ENCODE measurements at regions not wholly inside any gene's neighbourhood (a gene's known extent, or its start where the extent isn't known, plus 50 kb on each side); places are given as distances from the start of the nearest gene placed in this dataset.
A peak's percentile ranks its signal among the peaks of the same experiment; 100 is the strongest.
"Not testable (repeated sequence)": the region's sequence is repeated elsewhere in the genome, so short reads cannot be mapped to it uniquely, and the experiment has no call there.

DNA sequence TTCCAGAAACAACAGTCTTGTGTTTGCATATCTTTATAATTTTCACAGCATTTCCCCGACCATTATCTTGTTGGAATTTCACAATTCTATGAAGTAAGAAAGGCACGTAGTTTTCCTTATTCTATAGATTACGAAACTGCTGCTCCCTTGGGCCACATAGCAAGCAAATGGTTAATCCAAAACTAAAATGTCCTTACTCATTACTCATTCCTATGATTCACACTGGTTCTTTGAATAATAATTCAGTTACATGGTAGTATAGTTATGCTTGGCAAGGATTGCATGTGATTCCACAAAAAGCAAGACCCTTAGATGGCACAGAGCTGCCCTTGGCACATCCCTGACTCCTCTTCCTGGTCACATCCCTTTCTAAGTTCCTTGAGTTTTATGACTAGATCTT, 51.2 kb downstream of the OR13H1 start:
- FAIRE-seq (no peak), DNase-seq (ENCODE audit: insufficient read length, low spot score) (no peak)

- DNase-seq (ENCODE audit: insufficient read length, low spot score) (no peak), FAIRE-seq (no peak)
Observed at GRCh38 chrX:131607792-131608369, 64.0 kb downstream of the OR13H1 start.

DNA sequence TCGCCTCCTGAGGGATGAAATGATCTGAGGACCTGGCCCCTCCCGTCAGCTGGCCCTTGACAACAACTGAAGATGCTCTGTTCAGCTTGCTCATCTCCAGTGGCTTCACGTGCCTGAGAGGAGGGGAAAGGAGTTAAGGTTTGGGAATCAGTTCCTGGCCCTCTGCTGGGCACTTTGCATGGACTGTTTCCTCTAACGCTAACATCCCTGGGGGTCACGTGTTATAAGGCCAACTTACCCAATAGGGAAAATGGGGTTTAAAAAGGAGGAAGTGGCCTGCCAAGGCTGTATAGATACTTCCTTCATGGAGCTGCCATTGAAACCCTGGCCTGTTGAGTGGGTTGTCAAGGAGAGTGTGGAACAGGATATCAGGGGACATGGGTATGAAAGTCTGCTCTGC, 65.6 kb downstream of the OR13H1 start:
- FAIRE-seq (no peak), DNase-seq (ENCODE audit: insufficient read length, low spot score) (no peak)

DNA sequence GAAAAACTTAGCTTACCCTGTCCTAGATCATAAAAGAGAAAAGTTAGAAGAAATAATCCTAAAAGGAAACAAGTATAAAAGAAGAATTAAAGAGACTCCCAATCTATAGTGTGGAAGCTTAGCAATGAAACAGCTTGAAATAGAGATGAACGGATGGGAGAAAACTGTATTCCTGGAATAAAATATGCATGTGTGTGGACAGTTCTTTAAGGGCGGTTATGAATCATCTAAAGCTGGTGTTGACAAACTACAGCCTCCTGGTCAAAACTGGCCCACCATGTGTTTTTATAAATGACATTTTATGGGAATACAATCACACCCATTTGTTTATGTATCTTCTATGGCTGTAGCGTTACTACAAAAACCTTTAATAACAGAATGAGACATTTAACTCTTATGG, 69.4 kb downstream of the OR13H1 start:
- FAIRE-seq (no peak), DNase-seq (ENCODE audit: insufficient read length, low spot score) (no peak)

GRCh38 chrX:131614241-131614640, 70.4 kb downstream of the OR13H1 start:
- DNase-seq (ENCODE audit: insufficient read length, low spot score) (no peak), FAIRE-seq (no peak)

DNA sequence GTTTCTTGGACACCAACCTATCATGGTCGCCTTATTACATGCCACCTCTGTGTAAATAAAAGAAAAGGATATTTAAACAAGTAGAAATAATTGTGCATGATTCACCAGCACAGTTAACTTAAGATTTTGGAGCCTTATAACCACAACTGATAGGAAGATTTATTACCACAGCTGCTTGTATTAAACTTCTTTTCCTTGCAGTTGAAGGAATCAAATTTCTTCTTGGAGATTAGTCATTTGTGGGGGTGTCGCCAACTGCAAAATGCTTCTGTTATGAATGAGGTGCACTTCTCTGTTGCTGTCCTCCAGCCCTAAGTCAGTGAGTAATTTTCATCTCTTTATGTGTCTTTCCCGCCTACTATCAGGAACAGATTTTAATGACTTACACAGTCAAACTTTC, 73.3 kb downstream of the OR13H1 start:
- DNase-seq (ENCODE audit: insufficient read length, low spot score) (no peak), FAIRE-seq (no peak)

DNA sequence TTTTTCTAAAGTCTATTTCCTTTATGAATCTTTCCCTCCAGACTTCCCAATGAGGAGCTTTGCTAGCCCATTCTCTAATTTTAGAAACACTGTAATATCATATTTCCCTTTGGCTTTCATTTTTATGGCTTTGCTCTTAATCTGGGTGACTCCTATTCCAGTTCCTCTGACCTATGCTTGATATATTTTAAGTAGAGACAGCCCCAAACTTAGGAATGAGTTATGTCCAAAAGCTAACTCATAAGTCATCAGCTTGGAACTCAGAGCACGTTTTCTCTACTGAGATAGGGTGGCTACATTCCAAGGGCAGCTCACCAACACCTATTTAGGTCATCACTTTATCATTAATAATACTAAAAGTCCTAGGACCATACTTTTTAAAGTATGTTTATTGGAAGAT, 77.8 kb downstream of the OR13H1 start:
- no peak for FAIRE-seq
- DNase-seq (ENCODE audit: insufficient read length, low spot score): no peak

DNA sequence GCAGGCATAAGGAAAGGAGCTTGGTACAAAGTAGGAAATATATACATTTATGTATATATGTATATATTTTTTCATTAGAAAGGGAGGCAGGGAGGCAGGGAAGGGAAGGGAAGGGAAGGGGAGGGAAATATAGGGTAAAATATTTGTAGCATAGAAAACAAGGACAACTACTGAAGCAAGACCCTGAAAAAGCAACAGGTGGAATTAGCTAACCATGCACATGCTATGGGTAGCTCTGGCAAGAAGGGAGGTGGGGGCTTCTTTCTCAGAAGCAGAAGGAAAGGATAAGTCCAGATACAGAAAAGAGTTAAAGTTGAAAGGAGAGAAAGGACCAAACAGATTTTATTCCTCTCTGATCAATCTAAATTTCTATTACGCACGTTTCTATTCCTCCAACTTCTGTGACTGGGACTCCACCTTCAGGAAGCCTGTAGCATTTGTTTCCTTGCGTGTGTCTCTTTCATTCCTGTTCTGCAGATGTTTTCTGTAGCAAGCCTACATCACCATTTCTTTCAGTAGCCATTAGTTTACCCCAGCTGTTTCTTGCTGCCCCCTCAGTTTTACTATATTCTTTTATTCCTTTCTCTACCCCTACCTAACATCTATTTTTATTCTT, 82.9 kb downstream of the OR13H1 start:
- no peak for FAIRE-seq

DNA sequence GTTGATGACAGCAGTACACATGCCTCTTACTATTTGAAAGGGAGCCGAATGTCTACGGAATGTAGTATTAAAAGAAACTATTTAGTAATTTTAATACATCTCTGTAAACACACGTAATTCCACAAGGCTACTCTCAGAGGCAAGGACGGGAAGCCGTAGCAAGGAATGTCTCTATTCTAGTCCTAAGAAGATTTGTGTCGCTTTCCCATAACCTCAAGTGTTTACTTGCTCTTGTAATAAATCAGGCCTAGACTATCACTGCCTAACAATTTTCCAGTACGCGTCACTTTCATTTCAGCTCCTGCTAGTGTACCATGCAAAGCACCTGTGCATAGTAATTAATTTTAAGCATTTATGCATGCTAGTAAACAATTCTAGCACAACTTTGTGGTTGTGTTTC, 86.7 kb downstream of the OR13H1 start:
- no peak for FAIRE-seq
- no peak for DNase-seq (ENCODE audit: insufficient read length, low spot score)

More for the DNA sequence above, 82.9 kb downstream of the OR13H1 start:
- no peak for DNase-seq (ENCODE audit: insufficient read length, low spot score)

DNA sequence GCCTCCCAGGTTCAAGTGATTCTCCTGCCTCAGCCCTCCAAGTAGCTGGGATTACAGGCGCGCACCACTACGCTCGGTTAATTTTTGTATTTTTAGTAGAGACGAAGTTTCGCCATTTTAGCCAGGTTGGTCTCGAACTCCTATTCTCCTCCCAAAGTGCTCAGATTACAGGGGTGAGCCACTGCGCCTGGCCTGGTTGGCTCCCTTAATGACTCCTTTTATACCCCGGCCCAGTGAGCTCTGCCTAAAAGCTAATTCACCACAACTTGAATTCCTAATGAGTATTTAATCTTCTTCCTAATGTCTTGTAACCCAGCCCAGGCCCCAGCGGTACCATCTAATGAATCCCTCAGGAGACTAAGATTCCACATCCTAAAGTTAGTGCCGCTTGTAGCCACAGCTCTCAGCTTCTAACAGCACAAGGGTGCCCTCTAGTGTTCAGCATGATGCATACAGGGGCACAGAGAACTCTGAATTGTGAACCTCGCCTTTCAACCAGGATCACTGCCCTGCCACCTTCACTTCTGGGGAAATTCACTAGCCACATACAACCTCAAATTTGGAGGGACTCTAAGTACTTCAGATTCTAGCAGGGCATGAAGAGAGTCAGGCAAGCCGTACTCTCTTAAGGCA, 89.5 kb downstream of the OR13H1 start:
- peak; percentile 85 for FAIRE-seq
- DNase-seq (ENCODE audit: insufficient read length, low spot score): peak; percentile 4

GRCh38 chrX:131634900-131635299, 91.0 kb downstream of the OR13H1 start:
- FAIRE-seq (no peak), DNase-seq (ENCODE audit: insufficient read length, low spot score) (no peak)

DNA sequence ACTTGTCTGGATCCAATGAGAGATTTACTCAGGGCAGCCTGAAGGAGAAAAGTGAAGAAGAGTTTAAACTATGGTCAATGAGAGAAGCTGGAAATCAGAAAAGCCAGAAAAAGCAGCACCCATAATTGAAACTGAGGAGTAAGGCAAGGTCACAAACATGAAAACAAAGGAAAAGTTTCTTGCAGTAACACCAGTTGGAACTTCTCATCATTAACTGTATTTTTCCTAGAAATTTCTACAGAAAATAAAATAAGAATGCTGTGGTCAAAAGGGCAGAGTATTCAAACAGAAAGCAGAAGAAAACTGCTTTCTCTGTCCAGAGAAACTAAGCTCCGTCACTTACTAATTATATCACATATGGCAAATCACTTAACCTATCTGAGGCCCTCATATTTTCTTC, 102.2 kb downstream of the OR13H1 start:
- DNase-seq (ENCODE audit: insufficient read length, low spot score) (no peak), FAIRE-seq (no peak)

DNA sequence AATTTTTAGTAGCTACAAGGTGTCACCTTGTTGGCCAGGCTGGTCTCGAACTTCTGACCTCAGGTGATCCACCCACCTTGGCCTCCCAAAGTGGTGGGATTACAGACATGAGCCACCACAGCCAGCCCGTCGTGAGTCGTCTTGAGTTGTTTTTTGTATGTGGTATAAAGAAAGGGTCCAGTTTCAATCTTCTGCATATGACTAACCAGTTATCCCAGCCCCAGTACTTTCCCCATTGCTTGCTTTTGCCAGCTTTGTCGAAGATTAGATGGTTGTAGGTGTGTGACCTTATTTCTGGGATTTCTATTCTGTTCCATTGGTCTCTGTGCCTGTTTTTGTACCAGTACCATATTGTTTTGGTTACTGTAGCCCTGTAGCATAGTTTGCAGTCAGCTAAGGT, 105.9 kb downstream of the OR13H1 start:
- DNase-seq (ENCODE audit: insufficient read length, low spot score): no peak
- no peak for FAIRE-seq

DNA sequence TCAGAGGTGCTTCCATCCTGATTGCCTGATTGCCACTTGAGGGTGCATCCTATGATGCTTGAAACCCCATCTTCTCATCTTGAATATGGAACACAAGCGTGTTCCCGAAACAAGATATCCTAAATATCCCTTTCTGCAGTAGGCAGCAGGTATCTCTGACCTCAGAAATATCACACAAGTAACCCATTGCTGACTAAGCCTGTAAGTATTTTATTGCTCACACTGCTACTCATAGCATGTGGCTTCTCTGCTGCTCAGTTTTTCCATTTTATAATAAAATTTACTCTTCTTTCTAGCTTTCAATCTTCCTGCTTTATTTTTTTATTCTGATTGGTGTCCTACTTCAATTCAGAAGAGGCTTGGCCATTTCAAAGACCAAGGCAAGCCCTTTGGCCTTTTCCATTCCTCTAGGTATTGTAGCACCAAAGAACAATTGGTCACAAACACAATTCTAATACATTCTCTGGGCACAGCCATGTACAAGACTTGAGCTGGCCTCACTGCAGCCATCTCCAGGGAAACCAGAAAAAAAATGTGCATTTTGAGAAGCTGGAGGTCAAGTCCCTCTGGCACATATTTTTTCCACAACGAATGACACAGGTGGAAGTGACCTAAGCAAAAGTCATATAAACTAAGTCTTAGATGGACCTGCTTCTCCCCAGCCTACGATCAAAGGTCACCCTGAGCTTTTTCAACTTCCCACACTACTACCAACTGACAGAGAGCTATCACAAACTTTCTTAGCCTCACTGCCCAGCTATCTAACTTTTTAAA, 107.0 kb downstream of the OR13H1 start:
- DNase-seq (ENCODE audit: insufficient read length, low spot score): no peak
- no peak for FAIRE-seq

DNA sequence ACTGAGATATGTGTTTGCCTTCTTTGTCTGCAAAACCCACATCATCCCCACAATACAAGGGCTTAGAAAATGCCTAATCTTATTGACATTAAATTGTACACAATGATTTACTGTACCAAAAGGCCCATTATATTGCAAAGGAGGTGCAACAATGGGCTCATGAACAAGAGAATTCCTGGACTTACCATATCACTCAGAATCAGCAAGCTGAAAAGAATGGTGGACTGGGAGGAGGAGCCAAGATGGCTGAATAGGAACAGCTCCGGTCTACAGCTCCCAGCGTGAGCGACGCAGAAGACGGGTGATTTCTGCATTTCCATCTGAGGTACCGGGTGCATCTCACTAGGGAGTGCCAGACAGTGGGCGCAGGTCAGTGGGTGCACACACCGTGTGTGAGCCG, 119.9 kb downstream of the OR13H1 start:
- FAIRE-seq: not testable (repeated sequence)

GRCh38 chrX:131671735-131672134, 127.9 kb downstream of the OR13H1 start:
- FAIRE-seq: no peak
- DNase-seq (ENCODE audit: insufficient read length, low spot score): no peak

More for the DNA sequence above, 119.9 kb downstream of the OR13H1 start:
- DNase-seq (ENCODE audit: insufficient read length, low spot score): not testable (repeated sequence)

DNA sequence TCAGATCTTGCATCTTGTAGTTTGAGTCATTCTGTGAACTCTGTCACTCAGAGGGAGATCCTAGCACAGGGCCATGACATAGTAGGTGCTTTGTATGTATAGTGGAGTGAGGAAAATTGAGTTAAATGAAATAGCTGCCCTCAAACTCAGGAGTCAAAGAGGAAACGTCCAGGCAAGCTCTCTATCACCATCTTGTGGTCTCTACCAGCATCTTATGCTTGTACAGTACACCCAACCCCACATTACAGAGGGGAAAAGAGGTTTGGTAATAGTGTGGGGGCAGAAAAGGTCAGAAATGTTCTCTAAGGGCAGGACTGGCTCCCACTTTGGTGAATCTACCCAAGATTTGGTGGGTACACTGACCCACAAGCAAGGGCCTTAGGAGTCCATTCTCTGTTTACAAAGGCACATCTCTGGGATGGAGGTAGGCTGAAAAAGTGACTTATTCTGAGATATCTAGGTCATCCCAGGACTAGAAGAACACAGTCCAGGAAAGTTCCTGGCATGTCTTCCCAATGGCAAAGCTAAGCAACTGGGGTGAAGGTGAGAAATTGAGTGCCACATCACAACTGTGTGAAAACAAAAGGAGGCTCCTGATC, 131.8 kb downstream of the OR13H1 start:
- peak; percentile 78 for FAIRE-seq
- DNase-seq (ENCODE audit: insufficient read length, low spot score): no peak

- peak; percentile 55 for FAIRE-seq
- peak; percentile 14 for DNase-seq (ENCODE audit: insufficient read length, low spot score)
Observed at GRCh38 chrX:131677655-131678628, 134.1 kb downstream of the OR13H1 start.

- FAIRE-seq: not testable (repeated sequence)
Observed at GRCh38 chrX:131682735-131683134, 138.9 kb downstream of the OR13H1 start.

DNA sequence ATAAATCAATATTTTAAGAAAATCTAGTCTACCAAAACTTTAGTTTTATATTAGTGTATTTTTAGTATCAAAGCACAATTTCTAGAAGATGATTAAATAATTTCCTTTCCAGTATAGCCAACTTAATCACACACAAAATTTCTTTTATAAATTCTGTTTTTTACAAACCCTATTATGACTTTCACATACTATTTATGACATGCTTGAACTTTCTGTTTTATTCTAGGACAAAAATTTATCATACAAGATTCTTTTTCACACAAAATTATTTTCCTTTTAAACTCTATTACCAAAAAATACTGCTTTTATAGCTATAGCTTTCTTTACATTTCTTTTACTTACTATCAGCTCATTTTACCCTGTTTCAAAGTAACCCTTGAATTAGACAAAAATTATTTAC, 149.5 kb downstream of the OR13H1 start:
- peak; percentile 58 for FAIRE-seq
- DNase-seq (ENCODE audit: insufficient read length, low spot score): no peak

More at GRCh38 chrX:131682735-131683134, 138.9 kb downstream of the OR13H1 start:
- DNase-seq (ENCODE audit: insufficient read length, low spot score): not testable (repeated sequence)

Measured in GM19239 (cell line).